GM10248 (cell line): ENCODE measurements at regions not wholly inside any gene's neighbourhood (a gene's known extent, or its start where the extent isn't known, plus 50 kb on each side); places are given as distances from the start of the nearest gene placed in this dataset.

ENCODE experiments used
- CTCF ChIA-PET: fragments of 300-600 bp; sonication (Branson Sonifier 250); formaldehyde crosslinking; extraction: SDS; loops from one replicate; lab custom pipeline; 2021; ENCODE audit warnings: antibody characterized with exemption; lab: Yijun Ruan, JAX
- POLR2A ChIA-PET: fragments of 350-650 bp; sonication (Branson Sonifier 250); formaldehyde crosslinking; extraction: SDS; loops from one replicate; lab custom pipeline; 2020; ENCODE audit warnings: antibody characterized with exemption; lab: Yijun Ruan, JAX
- DNase-seq: peaks from one replicate; pipeline ENCODE4 v3.0.0; 2012; ENCODE audit errors: extremely low spot score
- CTCF ChIP-seq: IDR thresholded peaks from 2 replicates; pipeline ENCODE4 v1.5.1; 2012; ENCODE audit warnings: mild to moderate bottlenecking, low read depth; ENCODE audit errors: extremely low read depth, missing control alignments, control extremely low read depth

GRCh38 chr10:44013981-44014380 is 365.3 kb upstream of the ZNF32 start:
- ChIA-PET POLR2A (no interaction called here), CTCF (interaction anchor here (0.8 to 1.2 kb wide), 2 partner anchors 10 to 20 kb away, joined by 4 read pairs; no protein-coding TSS in a partner anchor)
- no peak for DNase-seq
- no peak for TF ChIP-seq CTCF

DNA sequence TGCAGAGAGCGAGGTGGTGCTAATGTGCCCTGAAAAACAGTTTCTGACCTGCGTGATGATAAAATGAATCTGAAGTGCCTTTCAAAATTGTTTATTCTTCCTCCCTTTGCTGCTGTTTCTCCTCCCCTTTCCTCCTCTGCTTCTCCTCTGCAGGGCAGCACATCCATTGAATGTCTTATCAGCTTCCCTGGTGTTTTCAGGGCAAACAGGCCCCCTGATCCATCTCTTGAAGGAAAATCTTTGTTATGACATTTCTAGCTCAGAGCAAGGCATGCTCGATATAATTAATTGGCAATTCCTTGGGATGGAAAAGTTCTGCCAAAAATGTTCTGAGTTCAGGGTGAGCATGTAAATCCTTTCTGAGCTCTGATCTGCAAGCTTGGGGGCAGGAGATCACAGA is 364.2 kb upstream of the ZNF32 start:
- POLR2A ChIA-PET: no interaction called here
- CTCF ChIA-PET: interaction anchor here (1.4 kb wide), 1 partner anchor 17 kb away, joined by 4 read pairs; no protein-coding TSS in a partner anchor

DNA sequence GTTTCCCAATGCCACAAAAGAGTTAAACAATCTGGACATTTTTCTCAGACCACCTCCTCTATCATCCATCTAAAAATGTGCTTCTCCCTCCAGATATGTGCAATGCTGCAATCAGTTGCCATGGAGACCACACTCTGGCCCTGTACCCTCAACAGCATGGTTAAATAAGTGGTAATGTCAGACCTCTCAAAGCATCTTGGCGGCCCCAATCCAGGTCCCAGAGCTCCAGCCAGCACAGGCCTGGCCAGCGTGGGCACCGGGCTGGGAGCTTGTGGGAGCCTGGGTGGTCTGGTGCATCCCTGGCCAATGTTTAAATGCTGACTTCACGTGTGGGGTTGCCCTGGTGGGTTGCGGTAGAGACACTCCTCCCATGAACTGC is 362.9 kb upstream of the ZNF32 start:
- no peak for DNase-seq
- no peak for TF ChIP-seq CTCF
- CTCF ChIA-PET: interaction anchor here (0.8 to 2.2 kb wide), 4 partner anchors 11 to 375 kb away, joined by 3 to 9 read pairs (median 3); no protein-coding TSS in a partner anchor
- POLR2A ChIA-PET: interaction anchor here (0.6 kb wide), 1 partner anchor 935 kb away, joined by 3 read pairs; no protein-coding TSS in a partner anchor

More for the DNA sequence above, 364.2 kb upstream of the ZNF32 start:
- DNase-seq: no peak
- no peak for TF ChIP-seq CTCF

DNA sequence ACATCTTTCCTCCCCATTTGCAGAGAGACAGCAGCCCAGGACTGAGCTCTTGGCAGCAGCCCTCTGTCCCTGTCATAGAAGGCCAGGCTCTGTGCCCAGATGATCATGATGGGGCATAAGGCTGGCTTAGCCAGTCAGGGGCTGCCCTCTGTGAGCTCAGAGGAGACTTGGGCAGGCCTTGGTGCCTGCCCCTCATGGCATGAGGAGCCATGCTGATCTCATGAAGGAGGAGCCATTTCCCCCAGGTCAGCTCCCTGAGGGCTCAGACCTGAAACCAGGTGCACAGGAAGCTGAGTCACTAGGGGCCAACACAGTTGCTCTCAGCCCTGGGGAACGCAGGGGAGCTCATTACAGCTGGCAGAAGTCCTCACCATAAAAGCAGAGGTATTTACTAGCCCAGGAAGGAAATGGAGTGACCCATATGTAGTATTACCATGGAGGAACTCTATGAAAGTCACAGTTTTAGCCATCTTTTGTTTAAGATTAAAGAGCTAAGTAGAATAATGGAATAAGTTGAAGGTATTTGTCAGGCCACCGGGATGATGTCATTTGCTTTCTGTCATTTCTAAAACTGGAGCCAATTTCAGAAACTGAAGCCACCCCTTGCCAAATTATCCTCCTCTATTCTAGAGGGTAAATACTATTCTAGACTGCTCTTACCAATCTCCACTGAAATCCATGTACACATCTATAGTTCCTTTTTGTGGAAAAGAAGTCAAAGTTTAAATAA is 362.4 kb upstream of the ZNF32 start:
- POLR2A ChIA-PET: interaction anchor here (0.6 to 1.0 kb wide), 2 partner anchors 12 to 936 kb away, joined by 3 to 4 read pairs; no protein-coding TSS in a partner anchor
- DNase-seq: peak; percentile 73
- CTCF ChIA-PET: interaction anchor here (1.0 to 2.2 kb wide), 4 partner anchors 8 to 376 kb away, joined by 3 to 9 read pairs (median 4); no protein-coding TSS in a partner anchor
- no peak for TF ChIP-seq CTCF

DNA sequence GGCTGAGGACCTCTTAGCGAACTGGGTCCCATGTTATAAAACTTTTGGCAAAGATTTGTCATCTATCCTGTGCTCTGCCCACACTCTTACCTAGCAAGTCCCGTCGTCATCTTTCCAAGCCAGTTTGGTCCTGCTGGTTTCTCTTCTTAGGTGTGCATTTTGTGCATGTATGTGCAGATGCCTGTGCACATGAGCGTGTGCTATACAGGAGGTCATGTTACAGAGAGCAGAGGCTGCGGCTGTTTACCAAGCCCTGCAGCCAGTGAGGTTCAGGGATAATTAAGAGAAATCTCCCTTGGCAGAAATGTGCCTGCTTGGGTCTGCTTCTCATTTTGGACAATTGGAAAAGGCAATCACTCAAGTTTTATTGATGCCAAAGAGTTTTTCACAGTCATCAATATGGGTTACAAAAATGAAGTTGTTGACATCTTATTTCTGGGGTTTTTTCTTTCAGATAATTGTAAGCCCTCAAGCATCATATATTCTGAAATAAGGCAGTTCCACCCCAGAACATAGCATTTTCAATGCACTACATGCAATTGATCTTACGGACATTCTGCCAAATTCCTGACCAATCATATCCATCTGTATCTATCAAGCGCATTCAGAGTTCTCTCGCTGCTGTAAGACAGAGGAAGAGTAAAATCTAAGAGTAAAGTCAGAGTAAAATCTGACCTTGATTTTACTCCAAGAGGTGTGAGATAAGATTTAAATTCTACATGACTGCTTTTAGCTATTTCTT is 361.4 kb upstream of the ZNF32 start:
- POLR2A ChIA-PET: interaction anchor here (1.0 kb wide), 1 partner anchor 13 kb away, joined by 4 read pairs; no protein-coding TSS in a partner anchor
- CTCF ChIA-PET: interaction anchor here (1.0 to 2.2 kb wide), 2 partner anchors 9 to 20 kb away, joined by 4 to 9 read pairs; no protein-coding TSS in a partner anchor
- no peak for TF ChIP-seq CTCF
- no peak for DNase-seq
